ENCODE measurements at regions not wholly inside any gene's neighbourhood (a gene's known extent, or its start where the extent isn't known, plus 50 kb on each side); places are given as distances from the start of the nearest gene placed in this dataset.

DNA sequence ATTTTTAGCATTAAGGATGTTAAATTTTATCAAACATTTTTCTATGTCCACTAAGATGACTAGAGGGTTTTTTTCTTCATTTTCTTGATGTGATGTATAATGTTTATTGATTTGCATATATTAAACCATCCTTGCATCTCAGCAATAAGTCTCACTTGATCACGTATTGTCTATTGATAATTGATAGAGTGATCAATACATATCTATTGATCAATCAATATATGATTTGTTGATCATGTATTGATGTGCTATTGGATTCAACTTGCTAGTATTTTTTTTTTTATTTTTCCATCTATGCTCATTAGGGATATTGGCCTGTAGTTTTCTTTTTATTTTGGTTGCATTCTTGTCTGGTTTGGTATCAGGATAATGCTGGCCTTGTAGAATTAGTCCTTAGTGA is 2202.0 kb downstream of the PCDH9 start:
- ChIA-PET POLR2A (no interaction called here), CTCF (ENCODE audit: low intra/inter-chr PET ratio, low total read pairs) (no interaction called here)
- no peaks in the 10 kb centered on the region for H3K36me3 ChIP-seq (replicated peaks in 1 of 2; ENCODE audit: control insufficient read depth in 1 of 2, insufficient read depth in 2 of 2, low read length in 2 of 2)
- no peaks in the 10 kb centered on the region for H3K27me3 ChIP-seq (ENCODE audit: control insufficient read depth in 1 of 2, insufficient read depth in 2 of 2, low read length in 2 of 2)
- ATAC-seq = no peak
- FAIRE-seq = no peak
- H4K20me1 ChIP-seq (ENCODE audit: insufficient read depth, low read length) = no peaks in the 10 kb centered on the region
- no peak overlapping the region for H3K27ac ChIP-seq (ENCODE audit: extremely low read length, insufficient read depth, low read length)
- WGBS (ENCODE audit: low lambda C conversion rate) = 3% methylated on average over 1 of the region's 1 CpG
- H3K4me1 ChIP-seq (ENCODE audit: insufficient read depth, low read length) = no peaks in the 10 kb centered on the region
- intact Hi-C loops (cut with micrococcal nuclease; ENCODE audit: unreplicated experiment) (no loop called here), in situ Hi-C loops (cut with HindIII; ENCODE audit: extremely low pct_ligation_motif_present, low pct_unique_long_range_greater_than_20kb) (no loop called here)
- no peak for TF ChIP-seq ZNF30 (CRISPR knock-in tag; IDR thresholded peaks at IDR 0.05)
- TF ChIP-seq, protein P1, sequence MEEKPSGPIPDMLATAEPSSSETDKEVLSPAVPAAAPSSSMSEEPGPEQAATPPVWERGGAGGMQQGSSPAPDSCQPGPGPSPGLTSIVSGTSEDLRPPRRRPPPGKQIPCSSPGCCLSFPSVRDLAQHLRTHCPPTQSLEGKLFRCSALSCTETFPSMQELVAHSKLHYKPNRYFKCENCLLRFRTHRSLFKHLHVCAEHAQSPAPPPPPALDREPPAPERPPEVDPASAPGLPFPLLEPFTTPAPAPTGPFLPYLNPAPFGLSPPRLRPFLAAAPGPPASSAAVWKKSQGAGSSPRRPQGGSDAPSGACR (CRISPR knock-in tag; IDR thresholded peaks at IDR 0.05) = no peak
- TF ChIP-seq, protein P2, sequence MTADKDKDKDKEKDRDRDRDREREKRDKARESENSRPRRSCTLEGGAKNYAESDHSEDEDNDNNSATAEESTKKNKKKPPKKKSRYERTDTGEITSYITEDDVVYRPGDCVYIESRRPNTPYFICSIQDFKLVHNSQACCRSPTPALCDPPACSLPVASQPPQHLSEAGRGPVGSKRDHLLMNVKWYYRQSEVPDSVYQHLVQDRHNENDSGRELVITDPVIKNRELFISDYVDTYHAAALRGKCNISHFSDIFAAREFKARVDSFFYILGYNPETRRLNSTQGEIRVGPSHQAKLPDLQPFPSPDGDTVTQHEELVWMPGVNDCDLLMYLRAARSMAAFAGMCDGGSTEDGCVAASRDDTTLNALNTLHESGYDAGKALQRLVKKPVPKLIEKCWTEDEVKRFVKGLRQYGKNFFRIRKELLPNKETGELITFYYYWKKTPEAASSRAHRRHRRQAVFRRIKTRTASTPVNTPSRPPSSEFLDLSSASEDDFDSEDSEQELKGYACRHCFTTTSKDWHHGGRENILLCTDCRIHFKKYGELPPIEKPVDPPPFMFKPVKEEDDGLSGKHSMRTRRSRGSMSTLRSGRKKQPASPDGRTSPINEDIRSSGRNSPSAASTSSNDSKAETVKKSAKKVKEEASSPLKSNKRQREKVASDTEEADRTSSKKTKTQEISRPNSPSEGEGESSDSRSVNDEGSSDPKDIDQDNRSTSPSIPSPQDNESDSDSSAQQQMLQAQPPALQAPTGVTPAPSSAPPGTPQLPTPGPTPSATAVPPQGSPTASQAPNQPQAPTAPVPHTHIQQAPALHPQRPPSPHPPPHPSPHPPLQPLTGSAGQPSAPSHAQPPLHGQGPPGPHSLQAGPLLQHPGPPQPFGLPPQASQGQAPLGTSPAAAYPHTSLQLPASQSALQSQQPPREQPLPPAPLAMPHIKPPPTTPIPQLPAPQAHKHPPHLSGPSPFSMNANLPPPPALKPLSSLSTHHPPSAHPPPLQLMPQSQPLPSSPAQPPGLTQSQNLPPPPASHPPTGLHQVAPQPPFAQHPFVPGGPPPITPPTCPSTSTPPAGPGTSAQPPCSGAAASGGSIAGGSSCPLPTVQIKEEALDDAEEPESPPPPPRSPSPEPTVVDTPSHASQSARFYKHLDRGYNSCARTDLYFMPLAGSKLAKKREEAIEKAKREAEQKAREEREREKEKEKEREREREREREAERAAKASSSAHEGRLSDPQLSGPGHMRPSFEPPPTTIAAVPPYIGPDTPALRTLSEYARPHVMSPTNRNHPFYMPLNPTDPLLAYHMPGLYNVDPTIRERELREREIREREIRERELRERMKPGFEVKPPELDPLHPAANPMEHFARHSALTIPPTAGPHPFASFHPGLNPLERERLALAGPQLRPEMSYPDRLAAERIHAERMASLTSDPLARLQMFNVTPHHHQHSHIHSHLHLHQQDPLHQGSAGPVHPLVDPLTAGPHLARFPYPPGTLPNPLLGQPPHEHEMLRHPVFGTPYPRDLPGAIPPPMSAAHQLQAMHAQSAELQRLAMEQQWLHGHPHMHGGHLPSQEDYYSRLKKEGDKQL (CRISPR knock-in tag; IDR thresholded peaks at IDR 0.05; ENCODE audit: low read depth) = no peak
- no peak for TF ChIP-seq ZNF773 (CRISPR knock-in tag; IDR thresholded peaks at IDR 0.05; ENCODE audit: borderline replicate concordance)
- TF ChIP-seq, protein P3, sequence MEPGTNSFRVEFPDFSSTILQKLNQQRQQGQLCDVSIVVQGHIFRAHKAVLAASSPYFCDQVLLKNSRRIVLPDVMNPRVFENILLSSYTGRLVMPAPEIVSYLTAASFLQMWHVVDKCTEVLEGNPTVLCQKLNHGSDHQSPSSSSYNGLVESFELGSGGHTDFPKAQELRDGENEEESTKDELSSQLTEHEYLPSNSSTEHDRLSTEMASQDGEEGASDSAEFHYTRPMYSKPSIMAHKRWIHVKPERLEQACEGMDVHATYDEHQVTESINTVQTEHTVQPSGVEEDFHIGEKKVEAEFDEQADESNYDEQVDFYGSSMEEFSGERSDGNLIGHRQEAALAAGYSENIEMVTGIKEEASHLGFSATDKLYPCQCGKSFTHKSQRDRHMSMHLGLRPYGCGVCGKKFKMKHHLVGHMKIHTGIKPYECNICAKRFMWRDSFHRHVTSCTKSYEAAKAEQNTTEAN (CRISPR knock-in tag; conservative IDR thresholded peaks at IDR 0.05) = no peak
- TF ChIP-seq XRCC5 (optimal IDR thresholded peaks at IDR 0.05; ENCODE audit: low read length) = no peak
- TF ChIP-seq ZNF274 (CRISPR knock-in tag; IDR thresholded peaks at IDR 0.05) = no peak
- no peaks in the 10 kb centered on the region for H3K79me2 ChIP-seq (ENCODE audit: insufficient read depth, low read length)
- H3K9me3 ChIP-seq (ENCODE audit: low read length) = peaks cover 12% of the 10 kb centered on the region
- no peak for DNase-seq (ENCODE audit: low spot score)
- no peak overlapping the region for H3K9ac ChIP-seq (ENCODE audit: insufficient read depth, low read depth, low read length)
- BruUV-seq (replicated peaks) = no TSS peak
- H2AFZ ChIP-seq (ENCODE audit: low read length) = no peak overlapping the region
- H3K4me2 ChIP-seq (ENCODE audit: low read depth, low read length) = no peak overlapping the region
- no peak overlapping the region for H3K4me3 ChIP-seq (replicated peaks in 1 of 3; ENCODE audit: insufficient read depth in 1 of 3, low read depth in 2 of 3, low read length in 3 of 3)
